GM12891 (cell line): ENCODE measurements at regions not wholly inside any gene's neighbourhood (a gene's known extent, or its start where the extent isn't known, plus 50 kb on each side); places are given as distances from the start of the nearest gene placed in this dataset.

Source experiments
- DNase-seq: peaks from one replicate; pipeline ENCODE4 v3.0.0; 2011; ENCODE audit warnings: low spot score; ENCODE audit not compliant: insufficient read length
- FAIRE-seq: peaks from 2 replicates; lab custom pipeline; 2011; peaks lifted over from hg19 to GRCh38; lab: Jason Lieb, UNC
- PAX5 ChIP-seq: IDR thresholded peaks from 2 replicates; pipeline ENCODE4 v1.6.1; 2011; ENCODE audit warnings: low read length, moderate library complexity, mild to moderate bottlenecking; ENCODE audit not compliant: insufficient read depth, severe bottlenecking
- POLR2A ChIP-seq: IDR thresholded peaks from 2 replicates; pipeline ENCODE4 v1.6.1; 2011; ENCODE audit warnings: low read depth, low read length, control low read depth
- POLR2AphosphoS5 ChIP-seq: IDR thresholded peaks from 2 replicates; pipeline ENCODE4 v1.6.1; 2011; ENCODE audit warnings: low read depth, low read length, control low read depth
- POU2F2 ChIP-seq: IDR thresholded peaks from 2 replicates; pipeline ENCODE4 v1.6.1; 2011; ENCODE audit warnings: low read depth, mild to moderate bottlenecking, control low read depth, low read length, moderate library complexity
- SPI1 ChIP-seq: IDR thresholded peaks from 2 replicates; pipeline ENCODE4 v1.6.1; 2011; ENCODE audit warnings: low read depth, low read length, control low read depth
- TAF1 ChIP-seq: IDR thresholded peaks from 2 replicates; pipeline ENCODE4 v1.6.1; 2011; ENCODE audit warnings: low read depth, low read length, control low read depth

DNA sequence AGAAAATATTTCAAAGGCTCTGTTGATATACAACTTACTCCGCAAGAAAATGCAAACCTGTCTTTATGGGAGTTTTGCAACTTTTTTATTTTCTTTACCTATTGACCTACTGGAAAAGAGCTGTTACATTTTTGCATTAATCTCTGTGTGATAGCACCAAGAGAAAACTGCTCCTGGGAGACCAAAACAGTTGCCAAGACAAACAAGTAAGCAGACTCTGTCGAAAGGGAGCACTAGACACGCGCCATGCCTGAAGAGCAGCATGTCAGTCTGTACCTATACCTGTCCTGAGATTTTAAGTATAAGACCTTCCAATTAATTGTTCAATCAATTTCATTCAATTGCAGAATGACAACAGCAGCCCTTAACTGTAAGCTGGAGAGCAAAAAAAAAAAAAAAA lies 56.0 kb upstream of the TECRL start:
- TF ChIP-seq SPI1: no peak
- TF ChIP-seq POU2F2: no peak
- TF ChIP-seq POLR2AphosphoS5: no peak
- no peak for TF ChIP-seq TAF1
- TF ChIP-seq POLR2A: no peak
- TF ChIP-seq PAX5: no peak
- no peak for FAIRE-seq
- no peak for DNase-seq

DNA sequence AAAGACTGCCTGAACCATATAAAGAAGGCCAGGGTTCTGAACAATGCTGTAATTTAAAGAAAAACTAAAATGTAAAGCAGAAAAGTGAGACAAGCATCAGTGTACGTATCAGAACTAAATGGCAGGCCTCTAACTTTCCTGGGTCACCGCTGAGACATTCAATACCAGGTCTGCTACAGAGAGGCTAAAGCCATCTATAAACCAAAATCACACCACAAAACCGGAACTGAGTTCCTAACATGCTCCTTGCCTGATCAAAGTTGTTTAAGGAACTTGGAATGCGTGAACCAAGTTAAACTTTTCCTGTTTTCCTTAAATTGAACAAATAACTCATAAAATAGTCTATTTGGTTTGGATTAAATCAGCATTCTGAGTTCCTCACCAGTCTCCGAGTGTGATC lies 55.3 kb upstream of the TECRL start:
- FAIRE-seq (no peak), DNase-seq (no peak)
- no peak for TF ChIP-seq POU2F2
- TF ChIP-seq TAF1: no peak
